A673 (cell line): ENCODE measurements at regions not wholly inside any gene's neighbourhood (a gene's known extent, or its start where the extent isn't known, plus 50 kb on each side); places are given as distances from the start of the nearest gene placed in this dataset.

Experiments used
- BruUV-seq: library from RNA; stranded (reverse); fragments of 400-500 nt; replicated peaks from 2 replicates; lab custom pipeline; 2021; lab: Mats Ljungman, UMichigan
- CTCF ChIA-PET: fragments of 300-600 bp; sonication (Branson Sonifier 250); formaldehyde crosslinking; loops from one replicate; lab custom pipeline; 2022; ENCODE audit warnings: antibody characterized with exemption; lab: Charles Lee
- POLR2A ChIA-PET: fragments of 300-600 bp; sonication (Branson Sonifier 250); formaldehyde crosslinking; loops from one replicate; lab custom pipeline; 2022; ENCODE audit warnings: antibody characterized with exemption; ENCODE audit not compliant: low non-redundant PET; lab: Charles Lee
- DNase-seq: peaks from one replicate; pipeline ENCODE4 v3.0.0-alpha.2; 2015; ENCODE audit warnings: low spot score
- H3K27ac ChIP-seq: fragments of 200-600 bp; sonication (generic); 2 replicates; pipeline ENCODE4 v1.5.1; 2016; ENCODE audit warnings: mixed run types, low read depth, mild to moderate bottlenecking, mixed read lengths, antibody characterized with exemption, low read length; ENCODE audit not compliant: poor library complexity, severe bottlenecking
- H3K27me3 ChIP-seq: fragments of 200-600 bp; sonication (generic); replicated peaks from 2 replicates; pipeline ENCODE4 v1.6.1; 2017; ENCODE audit warnings: mixed run types, low read depth, mild to moderate bottlenecking, mixed read lengths, antibody characterized with exemption, low read length; ENCODE audit not compliant: insufficient read depth, poor library complexity
- H3K36me3 ChIP-seq: fragments of 200-600 bp; sonication (generic); 2 replicates; pipeline ENCODE4 v1.6.1; 2016; ENCODE audit warnings: mixed run types, mild to moderate bottlenecking, mixed read lengths, antibody characterized with exemption, low read length; ENCODE audit not compliant: insufficient read depth, poor library complexity, severe bottlenecking
- H3K4me1 ChIP-seq: fragments of 200-600 bp; sonication (generic); 2 replicates; pipeline ENCODE4 v1.6.1; 2017; ENCODE audit warnings: mixed run types, mild to moderate bottlenecking, mixed read lengths, antibody characterized with exemption, low read length; ENCODE audit not compliant: insufficient read depth, poor library complexity, severe bottlenecking
- H3K4me3 ChIP-seq: fragments of 200-600 bp; sonication (generic); 2 replicates; pipeline ENCODE4 v1.5.1; 2016; ENCODE audit warnings: low read depth, mixed run types, mild to moderate bottlenecking, mixed read lengths, low read length; ENCODE audit not compliant: poor library complexity, severe bottlenecking
- H3K9me3 ChIP-seq: fragments of 200-600 bp; sonication (generic); 2 replicates; pipeline ENCODE4 v1.6.1; 2016; ENCODE audit warnings: mixed run types, low read depth, mild to moderate bottlenecking, mixed read lengths, antibody characterized with exemption, low read length; ENCODE audit not compliant: poor library complexity, severe bottlenecking
- CTCF ChIP-seq: fragments of 300-800, 200-600 bp; sonication (generic); conservative IDR thresholded peaks from 2 replicates; pipeline ENCODE4 v1.5.1; 2017; ENCODE audit warnings: low read depth, mild to moderate bottlenecking, antibody characterized with exemption, low read length, moderate library complexity, mixed read lengths
- EZH2 ChIP-seq: fragments of 200-600 bp; sonication (generic); IDR thresholded peaks from 2 replicates; pipeline ENCODE4 v1.6.1; 2017; ENCODE audit warnings: borderline replicate concordance, low read depth, mild to moderate bottlenecking, mixed read lengths, antibody characterized with exemption, low read length; ENCODE audit not compliant: poor library complexity, severe bottlenecking
- intact Hi-C: fragments of 100-400 bp; cut with micrococcal nuclease; formaldehyde crosslinking; loops from one replicate; pipeline ENCODE4 v1.10.0; 2022; ENCODE audit not compliant: unreplicated experiment

- BruUV-seq, result no TSS peak
- intact Hi-C loops, result no loop called here
- DNase-seq, result no peak
- TF ChIP-seq EZH2 (no peak), CTCF (no peak)
- no peaks in the 10 kb centered on the region for H3K27me3 ChIP-seq
- H3K4me3 ChIP-seq, result no peak overlapping the region
- H3K36me3 ChIP-seq, result no peaks in the 10 kb centered on the region
- CTCF ChIA-PET, result no interaction called here
- no peaks in the 10 kb centered on the region for H3K4me1 ChIP-seq
- no peak overlapping the region for H3K27ac ChIP-seq
- H3K9me3 ChIP-seq, result peaks cover 19% of the 10 kb centered on the region
- POLR2A ChIA-PET, result no interaction called here
Observed at GRCh38 chrX:145533534-145533933, 284.1 kb upstream of the SLITRK2 start.

GRCh38 chrX:145549496-145549895, 268.1 kb upstream of the SLITRK2 start:
- POLR2A ChIA-PET, result no interaction called here
- H3K27ac ChIP-seq, result no peak overlapping the region
- no peaks in the 10 kb centered on the region for H3K27me3 ChIP-seq
- TF ChIP-seq EZH2 (no peak), CTCF (no peak)
- BruUV-seq, result no TSS peak
- H3K4me3 ChIP-seq, result no peak overlapping the region
- H3K36me3 ChIP-seq, result no peaks in the 10 kb centered on the region
- intact Hi-C loops, result no loop called here
- no peak for DNase-seq
- peaks cover 18% of the 10 kb centered on the region for H3K9me3 ChIP-seq
- no peaks in the 10 kb centered on the region for H3K4me1 ChIP-seq
- CTCF ChIA-PET, result no interaction called here

GRCh38 chrX:145552643-145553042, 265.0 kb upstream of the SLITRK2 start:
- Histone ChIP-seq H3K27me3 (no peaks in the 10 kb centered on the region), H3K4me3 (no peak overlapping the region), H3K9me3 (peaks cover 12% of the 10 kb centered on the region), H3K4me1 (no peaks in the 10 kb centered on the region), H3K36me3 (no peaks in the 10 kb centered on the region), H3K27ac (no peak overlapping the region)
- ChIA-PET CTCF (no interaction called here), POLR2A (no interaction called here)
- intact Hi-C loops, result no loop called here
- no peak for DNase-seq
- TF ChIP-seq CTCF (no peak), EZH2 (no peak)
- no TSS peak for BruUV-seq
